Mononuclear cell (primary cell): ENCODE measurements at regions not wholly inside any gene's neighbourhood (a gene's known extent, or its start where the extent isn't known, plus 50 kb on each side); places are given as distances from the start of the nearest gene placed in this dataset.

ENCODE experiments used
- H3K27me3 ChIP-seq: 2 replicates; pipeline ENCODE4 v1.6.0; 2011; ENCODE audit warnings: low read length, control low read depth; ENCODE audit not compliant: insufficient read depth
- H3K4me1 ChIP-seq: 2 replicates; pipeline ENCODE4 v1.5.1; 2011; ENCODE audit warnings: mild to moderate bottlenecking, low read length, control low read depth; ENCODE audit not compliant: insufficient read depth
- H3K4me3 ChIP-seq: 2 replicates; pipeline ENCODE4 v1.5.1; 2011; ENCODE audit warnings: mild to moderate bottlenecking, low read length, moderate library complexity
- H3K9me3 ChIP-seq: 2 replicates; pipeline ENCODE4 v1.5.1; 2011; ENCODE audit warnings: low read depth, mild to moderate bottlenecking, control low read depth, low read length

DNA sequence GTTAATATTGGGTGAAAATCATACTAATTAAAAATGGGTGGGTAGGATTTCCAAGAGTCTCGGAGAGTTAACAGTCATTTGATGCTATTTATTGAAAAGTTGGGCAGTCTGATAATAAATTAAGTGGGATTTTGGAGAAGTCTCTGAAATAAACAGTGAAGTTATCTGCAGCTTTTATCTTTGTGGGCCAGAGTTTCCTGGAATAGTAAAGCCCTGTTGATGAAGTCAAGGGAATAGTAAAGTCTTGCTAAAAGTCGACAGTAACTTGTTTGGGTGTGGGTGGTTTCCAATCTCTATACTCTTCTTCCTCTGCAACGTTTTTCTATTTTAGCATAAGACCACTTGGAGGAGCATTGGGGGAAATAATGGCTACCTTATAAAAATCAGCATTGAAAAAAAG lies 493.6 kb downstream of the EPM2A start:
- no peaks in the 10 kb centered on the region for H3K27me3 ChIP-seq

DNA sequence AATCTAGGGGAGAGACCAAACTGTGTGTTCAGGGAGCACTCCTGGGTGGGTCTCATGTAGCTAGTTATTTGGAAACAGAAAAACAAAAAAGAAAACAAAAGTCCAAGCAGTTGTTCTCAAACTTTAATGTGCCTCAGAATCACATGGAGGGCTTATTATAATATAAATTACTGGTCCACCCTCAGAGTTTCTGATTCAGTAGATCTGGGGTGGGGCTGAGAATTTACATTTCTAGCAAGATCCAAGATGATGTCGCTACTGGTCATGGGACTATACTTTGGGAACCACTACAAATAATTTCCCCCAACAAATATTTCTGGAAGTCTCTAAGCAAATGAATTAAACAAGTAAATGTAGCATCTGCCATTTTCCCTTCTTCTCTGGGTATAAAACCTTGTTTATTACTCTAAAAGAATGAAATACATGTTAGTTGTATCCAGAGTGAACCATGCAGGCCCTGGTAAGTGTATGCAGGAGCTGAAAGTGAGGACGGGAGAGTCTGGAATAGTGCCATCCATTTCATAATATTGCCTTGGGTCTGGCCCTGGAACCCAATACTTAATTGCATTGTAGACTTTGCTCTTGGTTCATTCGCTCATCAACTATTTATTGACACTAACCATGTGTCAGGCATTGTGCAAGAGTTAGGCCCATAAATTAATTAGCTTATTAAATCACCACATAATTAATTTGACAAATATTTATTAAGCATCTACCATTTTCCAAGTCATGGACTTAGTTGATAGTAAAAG lies 490.8 kb downstream of the EPM2A start:
- no peaks in the 10 kb centered on the region for H3K27me3 ChIP-seq
- no peak overlapping the region for H3K4me3 ChIP-seq
- no peaks in the 10 kb centered on the region for H3K9me3 ChIP-seq
- no peaks in the 10 kb centered on the region for H3K4me1 ChIP-seq

More for the DNA sequence above, 493.6 kb downstream of the EPM2A start:
- Histone ChIP-seq H3K4me1 (no peaks in the 10 kb centered on the region), H3K9me3 (no peaks in the 10 kb centered on the region), H3K4me3 (no peak overlapping the region)

DNA sequence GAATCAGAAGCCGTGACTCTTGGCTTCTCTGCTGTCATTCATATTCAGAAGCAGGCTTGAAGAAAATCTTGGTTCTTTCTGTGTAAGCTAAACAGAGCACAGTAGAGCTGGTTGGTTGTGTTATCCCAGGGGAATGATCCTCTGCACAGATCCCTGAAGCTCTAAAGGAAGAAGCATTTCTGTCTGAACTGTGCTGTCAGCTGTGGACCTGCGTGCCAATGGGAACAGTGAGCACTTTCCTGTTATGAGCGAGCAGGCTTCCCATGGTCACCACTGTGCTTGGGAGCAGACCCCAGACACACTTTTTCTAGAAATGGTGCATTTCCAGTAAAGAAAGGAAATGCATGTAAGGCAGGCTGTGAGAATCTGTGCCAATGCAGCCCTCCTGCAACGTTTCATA lies 490.2 kb downstream of the EPM2A start:
- no peaks in the 10 kb centered on the region for H3K27me3 ChIP-seq
- H3K4me3 ChIP-seq = no peak overlapping the region
- H3K4me1 ChIP-seq = no peaks in the 10 kb centered on the region
- no peaks in the 10 kb centered on the region for H3K9me3 ChIP-seq

DNA sequence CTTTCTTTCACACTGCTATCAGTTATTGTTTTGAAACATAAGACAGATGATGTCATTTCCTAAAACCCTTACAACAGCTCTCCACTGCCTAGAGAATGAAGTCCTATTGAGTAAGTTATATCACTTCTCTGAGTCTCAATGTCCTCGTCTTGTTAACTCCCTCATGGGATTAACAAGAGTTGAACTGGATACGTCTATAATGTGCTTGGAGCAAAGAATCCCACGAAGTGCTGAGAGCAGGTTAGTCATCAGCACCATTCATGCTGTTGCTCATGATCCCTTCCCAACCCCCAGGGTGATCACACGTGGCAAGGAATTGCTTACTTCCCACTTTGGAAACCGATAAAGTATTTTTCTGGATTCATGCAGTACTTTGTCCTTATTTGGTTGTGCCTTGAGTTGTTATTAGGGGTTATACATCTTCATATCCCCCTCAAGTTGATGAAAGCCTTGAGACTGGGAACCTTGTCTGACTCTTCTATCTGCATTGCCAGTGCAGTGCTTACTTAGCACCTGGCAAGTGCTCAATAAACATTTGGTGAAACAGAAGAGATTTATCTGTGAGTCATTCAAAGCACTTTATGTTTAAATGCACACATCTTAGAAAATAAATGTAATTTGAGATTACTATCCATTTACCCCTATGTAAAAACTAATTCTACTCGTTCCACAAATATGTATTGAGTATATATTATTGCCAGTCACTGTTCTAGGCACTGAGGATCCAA lies 487.5 kb downstream of the EPM2A start:
- no peaks in the 10 kb centered on the region for H3K4me1 ChIP-seq
- H3K9me3 ChIP-seq = no peaks in the 10 kb centered on the region
- no peaks in the 10 kb centered on the region for H3K27me3 ChIP-seq
- H3K4me3 ChIP-seq = no peak overlapping the region

DNA sequence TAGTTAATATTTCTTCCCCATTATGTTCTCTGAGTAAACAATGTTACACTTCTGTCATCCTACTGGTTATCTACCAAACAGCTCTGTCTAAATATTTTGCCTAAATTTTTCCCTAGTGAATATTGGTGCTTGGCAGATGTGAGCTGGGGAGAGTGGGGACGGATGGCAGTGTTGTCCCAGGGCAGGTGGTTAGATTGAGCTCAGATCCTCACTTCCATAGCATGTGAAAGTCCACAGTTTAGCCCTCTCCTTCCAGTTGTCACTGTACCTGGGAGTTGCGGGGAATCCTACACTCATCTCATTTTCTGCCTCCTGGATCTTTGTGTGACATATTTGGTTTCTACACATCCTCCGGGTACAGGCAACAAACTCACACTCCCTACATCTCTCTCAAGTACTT lies 484.9 kb downstream of the EPM2A start:
- H3K4me1 ChIP-seq = no peaks in the 10 kb centered on the region
- H3K9me3 ChIP-seq = no peaks in the 10 kb centered on the region
- no peak overlapping the region for H3K4me3 ChIP-seq
- no peaks in the 10 kb centered on the region for H3K27me3 ChIP-seq

DNA sequence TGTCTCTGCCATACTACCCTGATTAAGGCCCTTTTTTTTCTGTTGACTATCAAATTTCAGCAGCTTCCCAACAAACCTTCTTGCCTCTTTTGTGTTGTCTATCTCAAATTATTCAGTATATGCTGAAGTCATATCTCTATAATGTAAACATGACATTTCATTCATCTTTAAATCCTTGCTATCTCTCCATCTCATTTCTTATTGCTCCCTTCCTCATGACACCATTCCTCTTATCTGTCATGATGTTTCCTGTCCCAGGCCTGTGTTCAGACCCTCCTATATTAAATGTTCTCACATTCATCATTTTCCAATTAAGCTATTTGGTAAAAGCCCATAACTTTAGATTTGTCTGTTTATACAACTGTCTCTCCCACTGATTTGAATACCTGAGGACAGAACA lies 482.6 kb downstream of the EPM2A start:
- H3K27me3 ChIP-seq = no peaks in the 10 kb centered on the region
- H3K9me3 ChIP-seq = no peaks in the 10 kb centered on the region
- no peaks in the 10 kb centered on the region for H3K4me1 ChIP-seq
- H3K4me3 ChIP-seq = no peak overlapping the region

DNA sequence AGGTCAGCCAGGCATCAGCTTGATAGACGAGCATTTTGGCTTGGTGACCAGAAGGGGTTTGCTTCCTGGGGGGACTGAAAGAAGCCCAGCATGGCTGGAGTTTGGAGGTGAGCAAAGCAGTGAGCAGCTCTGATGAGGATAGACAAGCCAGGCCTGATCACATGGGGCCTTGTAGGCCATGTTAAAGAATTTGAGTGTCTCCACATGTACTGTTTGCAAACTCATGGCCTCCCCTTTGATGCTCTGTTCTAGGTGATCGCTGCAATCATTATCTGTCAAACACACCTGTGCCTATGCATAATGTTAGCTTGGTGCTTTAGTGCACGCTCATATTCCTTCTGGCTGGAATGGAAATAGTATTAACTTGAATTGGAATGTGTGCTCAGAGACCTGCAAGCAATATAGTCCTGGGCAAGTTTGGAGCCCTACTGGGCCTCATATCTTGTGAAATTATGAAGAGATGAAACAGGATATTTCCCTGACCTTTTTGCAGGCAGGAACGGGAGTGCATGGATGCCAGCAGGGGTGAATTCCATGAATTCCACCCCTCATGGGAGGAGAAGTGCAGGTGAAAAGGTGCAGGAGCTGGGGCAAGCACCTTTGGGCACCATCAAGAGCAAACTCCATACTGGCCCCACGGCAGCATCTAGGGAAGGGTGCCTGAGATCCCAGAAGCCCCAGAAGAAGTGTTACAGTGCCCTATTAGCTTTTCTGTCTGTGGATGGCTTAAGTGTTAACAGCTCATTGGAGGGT lies 480.5 kb downstream of the EPM2A start:
- no peak overlapping the region for H3K4me3 ChIP-seq
- no peaks in the 10 kb centered on the region for H3K27me3 ChIP-seq
- H3K9me3 ChIP-seq = no peaks in the 10 kb centered on the region
- H3K4me1 ChIP-seq = no peaks in the 10 kb centered on the region

DNA sequence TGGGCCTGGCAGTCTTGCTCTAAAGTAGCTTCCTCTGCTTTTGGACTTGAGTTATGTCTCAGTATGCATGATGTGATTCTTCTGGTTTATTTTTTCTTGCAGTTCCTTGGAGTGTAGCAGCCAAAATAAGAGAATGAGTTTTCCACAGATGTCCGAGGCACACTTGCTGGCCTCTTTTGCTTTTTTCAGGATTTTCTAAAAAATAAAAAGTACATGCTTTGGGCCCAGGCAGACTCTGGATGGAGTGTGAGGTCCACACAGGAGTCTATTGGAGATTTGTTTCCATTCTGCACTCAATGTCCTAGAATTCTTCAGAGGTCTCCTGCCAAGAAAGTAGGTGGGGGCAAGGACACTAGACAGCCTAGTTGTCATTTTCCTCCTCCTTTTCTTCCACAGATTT lies 477.6 kb downstream of the EPM2A start:
- H3K9me3 ChIP-seq = no peaks in the 10 kb centered on the region
- H3K27me3 ChIP-seq = no peaks in the 10 kb centered on the region
- no peak overlapping the region for H3K4me3 ChIP-seq
- H3K4me1 ChIP-seq = no peaks in the 10 kb centered on the region

DNA sequence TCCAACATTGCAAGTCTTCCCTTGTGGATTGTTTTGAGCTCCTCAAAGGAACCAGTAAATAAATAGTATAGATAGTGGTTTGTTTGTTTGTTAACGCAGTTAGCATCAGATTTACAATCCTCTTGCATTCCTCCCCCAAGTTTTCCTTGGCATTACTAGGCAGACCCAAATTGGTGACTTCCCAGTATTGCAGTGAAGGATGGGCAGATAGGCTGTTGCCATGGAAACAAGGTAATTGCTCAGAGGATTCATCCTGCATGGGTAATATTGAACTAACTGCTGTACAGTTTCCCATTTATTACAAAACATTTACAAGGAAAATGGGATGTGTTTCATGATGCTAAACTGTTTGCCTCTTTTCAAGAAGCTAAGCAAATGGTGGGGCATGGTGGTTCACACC lies 477.2 kb downstream of the EPM2A start:
- Histone ChIP-seq H3K9me3 (no peaks in the 10 kb centered on the region), H3K4me1 (no peaks in the 10 kb centered on the region), H3K4me3 (no peak overlapping the region), H3K27me3 (no peaks in the 10 kb centered on the region)

DNA sequence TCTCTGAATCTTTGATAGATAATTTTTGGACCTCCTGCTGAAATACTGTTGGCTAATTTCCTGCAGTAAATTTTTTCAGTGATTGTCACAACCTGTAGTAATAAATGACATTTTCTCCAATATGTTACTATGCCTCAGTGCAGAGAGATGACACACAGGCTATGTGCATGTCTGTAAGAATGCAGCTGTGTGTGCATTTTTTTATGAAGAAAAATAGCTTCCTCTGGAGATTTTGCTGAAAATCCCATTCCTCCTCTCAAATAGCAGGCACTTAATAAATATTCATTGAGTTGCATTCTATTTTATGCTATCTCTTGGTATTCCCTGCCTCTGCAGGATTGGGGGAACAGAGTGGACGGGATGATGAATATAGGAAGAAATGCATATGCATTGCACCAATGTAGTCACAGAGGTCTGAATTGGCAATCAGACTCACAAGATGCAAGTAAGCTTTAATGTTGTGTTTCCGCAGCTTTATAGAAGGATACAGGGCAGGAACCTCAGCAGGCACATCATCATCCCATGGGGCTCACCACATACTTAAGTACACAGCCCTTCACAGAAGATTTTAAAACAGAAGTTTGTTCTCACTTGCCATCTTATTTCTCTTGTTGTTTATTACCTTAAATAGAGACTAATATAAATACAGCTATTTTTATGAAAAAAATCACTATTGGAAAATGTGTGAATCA lies 474.7 kb downstream of the EPM2A start:
- no peaks in the 10 kb centered on the region for H3K9me3 ChIP-seq

DNA sequence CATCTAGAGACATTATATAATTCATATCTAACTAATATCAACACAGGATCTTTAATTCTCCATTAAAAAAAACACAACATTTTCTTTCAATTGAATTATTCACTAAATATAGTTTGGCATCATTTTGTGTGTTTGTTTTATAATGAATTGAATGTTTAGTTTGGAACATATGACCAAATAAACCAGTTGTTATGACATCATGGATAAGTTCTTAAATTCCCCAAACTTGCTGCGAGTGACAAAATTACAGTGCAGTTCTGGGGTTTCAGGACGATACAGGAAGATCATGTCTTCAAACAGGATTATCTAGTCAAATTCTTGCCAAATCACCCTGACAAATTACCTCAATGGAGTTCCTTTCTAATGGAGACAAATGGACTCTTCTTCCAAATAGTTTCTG lies 473.6 kb downstream of the EPM2A start:
- Histone ChIP-seq H3K9me3 (no peaks in the 10 kb centered on the region), H3K27me3 (no peaks in the 10 kb centered on the region), H3K4me1 (no peaks in the 10 kb centered on the region), H3K4me3 (no peak overlapping the region)

More for the DNA sequence above, 474.7 kb downstream of the EPM2A start:
- H3K4me3 ChIP-seq = no peak overlapping the region
- H3K4me1 ChIP-seq = no peaks in the 10 kb centered on the region
- H3K27me3 ChIP-seq = no peaks in the 10 kb centered on the region

DNA sequence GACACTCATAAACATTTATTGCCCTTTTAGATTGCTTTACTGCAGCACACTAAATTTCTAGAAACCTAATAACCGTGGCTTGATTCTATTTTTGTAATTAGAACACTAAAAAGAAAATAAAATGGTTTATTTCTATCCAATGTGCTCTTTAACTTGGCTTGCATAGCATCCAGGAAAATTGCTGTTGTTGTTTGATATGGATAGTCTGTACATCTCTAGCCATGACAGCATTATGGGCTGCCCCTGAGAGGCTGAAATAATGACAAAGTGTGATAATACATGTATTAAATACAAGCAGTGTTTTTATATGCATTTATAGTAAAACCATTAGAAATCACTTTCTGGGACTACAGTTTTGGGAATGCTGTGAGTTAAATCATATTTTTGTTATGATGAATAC lies 472.5 kb downstream of the EPM2A start:
- no peaks in the 10 kb centered on the region for H3K27me3 ChIP-seq
- no peaks in the 10 kb centered on the region for H3K9me3 ChIP-seq
- H3K4me1 ChIP-seq = no peaks in the 10 kb centered on the region
- no peak overlapping the region for H3K4me3 ChIP-seq

DNA sequence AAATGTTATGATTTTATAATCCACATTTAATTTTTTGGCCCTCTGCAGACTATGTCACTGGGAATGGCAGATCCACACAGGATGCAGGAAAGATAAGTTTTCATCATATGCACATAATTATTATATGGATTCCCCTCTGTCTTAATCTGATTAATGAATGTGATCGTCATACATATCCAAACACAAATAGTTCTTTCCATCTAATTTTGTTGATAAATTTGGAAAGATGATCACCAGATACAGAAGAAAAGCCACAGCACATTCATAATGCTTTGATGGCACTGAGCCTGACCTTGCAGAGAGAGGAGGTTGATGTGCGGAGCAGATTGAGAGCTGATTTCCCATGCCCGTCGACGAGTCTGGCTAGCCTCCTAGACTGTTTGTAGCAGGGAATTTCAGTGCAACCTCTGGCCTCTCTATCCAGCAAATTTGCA lies 471.5 kb downstream of the EPM2A start:
- no peaks in the 10 kb centered on the region for H3K27me3 ChIP-seq
- H3K4me1 ChIP-seq = no peaks in the 10 kb centered on the region
- no peak overlapping the region for H3K4me3 ChIP-seq
- H3K9me3 ChIP-seq = no peaks in the 10 kb centered on the region

DNA sequence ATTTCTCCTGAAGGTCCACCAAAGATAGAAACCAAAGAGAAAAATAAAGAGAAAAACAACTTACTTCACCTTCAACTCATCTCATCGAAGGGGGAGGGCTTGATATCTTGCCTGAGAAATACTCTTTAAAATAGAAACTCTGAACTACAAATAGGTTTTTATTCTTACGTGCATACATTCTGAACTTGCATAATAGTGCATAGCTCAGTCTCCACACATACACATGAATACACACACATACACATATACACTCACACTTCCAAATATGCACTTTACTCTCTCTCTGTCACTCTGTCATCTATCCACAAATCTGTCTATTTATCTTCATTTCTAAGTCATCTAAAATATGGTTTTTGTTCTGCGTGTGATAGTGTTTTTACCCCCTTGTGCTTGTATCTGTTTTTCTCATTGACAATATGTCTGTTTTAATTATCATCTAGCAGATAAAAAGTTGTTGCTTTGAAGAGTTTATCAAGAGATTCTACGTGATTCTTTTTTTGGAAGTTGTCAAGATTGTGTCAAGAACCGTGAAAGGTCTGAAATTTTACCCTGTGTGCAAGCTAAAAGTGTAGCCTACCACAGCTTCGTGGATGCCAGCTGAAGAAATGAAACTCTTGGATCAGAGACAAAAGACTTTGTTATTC lies 468.8 kb downstream of the EPM2A start:
- Histone ChIP-seq H3K9me3 (no peaks in the 10 kb centered on the region), H3K4me1 (no peaks in the 10 kb centered on the region), H3K27me3 (no peaks in the 10 kb centered on the region), H3K4me3 (no peak overlapping the region)
